Stimulated activated CD8-positive, alpha-beta memory T cell treated with anti-CD3 and anti-CD28 coated beads, Interleukin-15, amount 100 ng/mL, for 24 hours (primary cell): ENCODE measurements at regions not wholly inside any gene's neighbourhood (a gene's known extent, or its start where the extent isn't known, plus 50 kb on each side); places are given as distances from the start of the nearest gene placed in this dataset.
"Not testable (repeated sequence)": the region's sequence is repeated elsewhere in the genome, so short reads cannot be mapped to it uniquely, and the experiment has no call there.

ENCODE experiments used
- DNase-seq: peaks from one replicate; pipeline ENCODE4 v3.0.0-alpha.2; 2020; ENCODE audit warnings: low read depth

DNA sequence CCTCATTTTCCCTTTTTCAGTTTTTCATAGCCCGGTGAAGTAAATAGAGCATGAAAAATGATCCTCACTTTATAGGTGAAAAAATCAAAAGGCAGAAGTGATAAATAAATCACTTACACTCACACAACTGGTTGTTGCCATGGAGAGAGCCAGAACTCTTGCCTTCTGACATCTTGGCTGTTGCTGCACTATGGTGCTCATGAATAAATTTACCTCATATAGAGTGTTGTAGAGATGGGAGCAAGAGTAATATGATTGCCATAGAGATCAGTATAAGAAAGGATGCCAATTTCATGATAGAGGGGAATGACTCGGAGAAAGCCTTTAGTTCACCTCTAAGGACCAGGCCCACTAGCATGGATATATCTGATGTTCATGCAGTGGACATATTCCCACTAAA lies 82.5 kb upstream of the TMEM178A start:
- no peak for DNase-seq

DNA sequence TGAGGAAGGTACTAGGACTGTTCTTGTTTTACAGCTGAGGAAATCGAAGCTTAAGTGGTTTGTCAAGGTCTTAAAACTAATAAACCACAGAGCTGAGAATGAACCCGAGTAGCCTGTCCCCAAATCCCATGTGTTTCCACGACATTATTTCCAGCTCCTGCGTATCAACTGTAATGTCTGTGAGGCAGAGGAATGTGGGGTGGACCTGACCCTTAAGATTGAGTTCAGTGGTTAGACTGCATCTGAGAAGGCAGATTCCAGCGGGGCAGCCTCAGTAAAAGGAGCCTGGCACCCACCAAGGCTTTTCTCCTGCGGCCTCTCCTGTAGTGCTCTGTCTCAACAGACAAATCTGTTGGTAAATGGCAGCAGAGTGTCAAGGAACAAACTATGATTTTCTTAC lies 81.9 kb upstream of the TMEM178A start:
- no peak for DNase-seq

GRCh38 chr2:39584283-39584965 lies 81.3 kb upstream of the TMEM178A start:
- no peak for DNase-seq

DNA sequence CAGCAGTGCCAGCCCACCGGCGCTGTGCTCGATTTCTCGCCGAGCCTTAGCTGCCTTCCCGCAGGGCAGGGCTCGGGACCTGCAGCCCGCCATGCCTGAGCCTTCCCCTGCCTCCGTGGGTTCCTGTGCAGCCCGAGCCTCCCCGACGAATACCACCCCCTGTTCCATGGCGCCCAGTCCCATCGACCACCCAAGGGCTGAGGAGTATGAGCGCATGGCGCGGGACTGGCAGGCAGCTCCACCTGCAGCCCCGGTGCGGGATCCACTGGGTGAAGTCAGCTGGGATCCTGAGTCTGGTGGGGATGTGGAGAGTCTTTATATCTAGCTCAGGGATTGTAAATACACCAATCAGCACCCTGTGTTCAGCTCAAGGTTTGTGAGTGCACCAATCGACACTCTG lies 80.2 kb upstream of the TMEM178A start:
- DNase-seq, result not testable (repeated sequence)

GRCh38 chr2:39587168-39587567 lies 78.5 kb upstream of the TMEM178A start:
- no peak for DNase-seq

DNA sequence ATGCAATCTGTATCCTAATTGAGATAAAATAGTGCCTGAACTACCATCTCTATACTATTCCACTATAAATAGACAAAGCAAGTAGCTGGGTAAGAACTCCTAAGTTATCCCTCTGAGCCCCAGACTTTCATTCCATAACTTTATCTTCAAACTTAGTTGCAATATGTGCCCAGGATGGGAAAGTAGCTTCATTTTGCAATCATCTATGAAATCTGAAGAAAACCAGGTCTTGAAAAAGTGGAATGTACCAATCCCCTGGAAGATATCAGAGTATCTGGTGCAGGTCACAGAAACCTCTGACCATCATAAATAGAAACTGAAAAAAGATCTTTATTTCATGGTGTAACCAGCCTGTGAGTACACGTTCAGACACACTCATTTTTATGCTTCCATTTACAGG lies 78.1 kb upstream of the TMEM178A start:
- DNase-seq, result no peak

GRCh38 chr2:39593439-39594393 lies 72.0 kb upstream of the TMEM178A start:
- no peak for DNase-seq

GRCh38 chr2:39595116-39595515 lies 70.6 kb upstream of the TMEM178A start:
- no peak for DNase-seq

- no peak for DNase-seq
These were observed 68.4 kb upstream of the TMEM178A start for GRCh38 chr2:39597314-39597713.

DNA sequence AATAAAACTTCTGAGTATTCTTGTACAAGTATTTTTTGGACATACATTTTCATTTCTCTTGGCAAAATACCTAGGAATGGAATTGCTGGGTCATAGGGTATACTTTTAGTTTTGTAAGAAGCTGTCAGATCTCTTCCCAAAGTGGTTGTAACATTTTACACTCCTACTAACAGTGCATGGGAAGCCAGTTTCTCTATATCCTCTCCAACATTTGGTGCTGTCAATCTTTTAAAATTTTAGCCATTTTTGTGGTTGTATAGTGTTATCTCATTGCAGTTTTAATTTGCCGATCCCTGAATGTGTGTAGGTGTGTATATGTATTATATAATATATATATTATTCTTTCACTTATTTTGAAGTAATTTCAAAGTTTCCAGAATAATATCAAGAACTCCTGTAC lies 63.1 kb upstream of the TMEM178A start:
- no peak for DNase-seq

GRCh38 chr2:39603436-39603835 lies 62.3 kb upstream of the TMEM178A start:
- DNase-seq, result no peak

- DNase-seq, result no peak
These were observed 60.9 kb upstream of the TMEM178A start for GRCh38 chr2:39604866-39605265.

GRCh38 chr2:39606585-39606984 lies 59.1 kb upstream of the TMEM178A start:
- no peak for DNase-seq

DNA sequence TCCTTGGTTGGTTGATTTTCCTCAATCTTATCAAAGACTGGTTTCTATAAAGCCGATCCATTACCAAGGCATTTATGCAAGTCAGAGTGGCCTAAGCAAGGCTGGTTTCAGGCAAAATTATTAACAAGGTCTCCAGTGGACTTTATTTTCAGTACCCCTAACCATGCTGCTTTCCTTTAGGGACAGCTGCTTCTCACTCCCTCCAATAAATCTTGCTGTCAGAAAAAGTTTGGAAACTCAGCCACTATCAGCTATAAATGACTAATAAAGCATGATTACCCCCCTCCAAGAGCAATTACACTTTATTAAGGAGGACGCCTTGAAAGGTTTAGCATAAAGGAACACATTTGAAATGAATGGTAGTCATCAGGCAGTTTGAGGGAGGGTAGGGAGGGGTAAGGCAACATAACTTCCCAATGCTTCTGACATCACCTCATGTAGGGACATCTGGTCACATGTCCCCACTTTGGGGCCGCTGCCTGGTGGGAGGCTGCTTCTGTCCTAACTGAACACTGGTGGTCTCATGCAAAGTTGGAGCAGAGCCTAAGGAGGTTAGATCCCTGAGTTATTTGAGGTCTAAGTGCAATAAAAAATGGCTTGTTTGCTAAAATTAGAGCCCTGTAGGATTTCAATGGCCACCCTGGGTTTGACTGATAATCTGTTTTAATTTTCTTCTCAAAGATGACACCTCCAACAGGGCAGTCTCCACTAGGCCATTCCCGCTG lies 58.0 kb upstream of the TMEM178A start:
- DNase-seq, result no peak

DNA sequence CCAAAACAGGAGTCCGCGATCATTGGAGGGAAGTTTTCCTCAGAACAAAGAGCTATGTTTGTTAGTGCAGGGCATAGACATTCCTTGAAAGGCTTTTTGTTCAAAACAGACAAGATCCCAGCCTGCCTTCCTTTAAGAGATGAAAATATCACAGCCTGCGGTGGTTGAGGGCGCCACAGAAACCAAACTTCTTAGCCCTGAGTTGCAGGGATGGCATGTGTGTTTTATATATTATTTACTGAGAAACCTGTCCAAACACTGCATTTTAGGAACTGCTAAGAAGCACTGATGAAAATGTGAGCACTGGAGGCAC lies 57.5 kb upstream of the TMEM178A start:
- no peak for DNase-seq

GRCh38 chr2:39608686-39609441 lies 56.9 kb upstream of the TMEM178A start:
- DNase-seq, result no peak

DNA sequence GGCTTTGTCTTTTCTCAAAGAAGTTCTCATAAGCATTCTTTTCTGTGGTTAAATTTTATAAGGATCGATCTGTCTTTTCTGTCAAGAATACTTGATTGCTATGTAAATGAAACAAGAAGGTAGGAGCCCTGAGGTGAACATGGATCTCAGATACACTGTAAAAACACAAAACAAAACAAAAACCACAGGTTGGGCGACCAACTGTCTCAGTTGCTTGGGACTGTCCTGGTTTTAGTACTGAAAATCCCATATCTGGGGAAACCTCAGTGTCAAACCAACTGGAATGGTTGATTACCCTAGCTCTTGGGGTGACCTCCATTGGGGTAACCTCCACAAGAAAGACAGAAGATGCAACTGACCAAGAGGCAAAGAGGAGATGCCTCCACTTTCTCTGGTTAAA lies 55.8 kb upstream of the TMEM178A start:
- no peak for DNase-seq

GRCh38 chr2:39615675-39616074 lies 50.0 kb upstream of the TMEM178A start:
- DNase-seq, result no peak
